Occipital lobe (tissue), 1 donor: ENCODE measurements at regions not wholly inside any gene's neighbourhood (a gene's known extent, or its start where the extent isn't known, plus 50 kb on each side); places are given as distances from the start of the nearest gene placed in this dataset.
"Not testable (repeated sequence)": the region's sequence is repeated elsewhere in the genome, so short reads cannot be mapped to it uniquely, and the experiment has no call there.

Experiments used
- DNase-seq: peaks from one replicate; lab custom pipeline; 2025; lab: John Stamatoyannopoulos, UW

DNA sequence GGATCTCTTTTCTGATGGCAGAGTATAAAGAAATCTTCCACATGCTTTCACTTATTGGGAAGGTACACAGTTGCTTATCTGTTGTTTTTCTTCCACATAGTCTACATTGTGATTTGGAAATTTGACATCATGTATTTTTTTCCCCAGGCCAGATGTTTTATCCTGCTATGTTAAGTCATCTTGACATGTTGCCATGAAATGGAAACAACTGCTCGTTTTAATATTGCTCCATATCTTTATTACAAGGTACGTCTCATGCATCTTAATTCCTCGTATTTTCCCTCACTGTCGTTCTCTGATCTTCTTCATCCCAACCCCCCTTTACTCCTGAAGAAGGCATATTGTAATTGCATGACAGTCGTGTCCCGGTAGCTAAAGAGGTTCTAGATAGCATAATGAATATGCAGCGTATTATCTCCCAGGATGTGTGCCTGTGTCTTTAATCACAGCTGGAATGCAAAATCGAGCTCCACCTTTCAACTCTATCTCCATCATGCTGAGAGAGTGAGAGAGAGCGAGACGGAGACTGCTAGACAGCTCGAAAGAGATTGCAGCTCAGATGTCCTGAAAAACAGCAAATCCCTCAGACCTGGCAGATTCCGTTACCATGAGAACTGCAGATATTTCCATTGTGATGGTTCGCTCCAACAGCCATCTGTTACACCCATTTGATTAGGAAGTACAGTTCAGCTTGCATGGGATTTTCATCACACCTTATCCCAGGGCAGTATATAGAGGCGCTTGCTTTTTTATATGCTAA is 281.7 kb downstream of the TMEM38B start:
- DNase-seq, result no peak

DNA sequence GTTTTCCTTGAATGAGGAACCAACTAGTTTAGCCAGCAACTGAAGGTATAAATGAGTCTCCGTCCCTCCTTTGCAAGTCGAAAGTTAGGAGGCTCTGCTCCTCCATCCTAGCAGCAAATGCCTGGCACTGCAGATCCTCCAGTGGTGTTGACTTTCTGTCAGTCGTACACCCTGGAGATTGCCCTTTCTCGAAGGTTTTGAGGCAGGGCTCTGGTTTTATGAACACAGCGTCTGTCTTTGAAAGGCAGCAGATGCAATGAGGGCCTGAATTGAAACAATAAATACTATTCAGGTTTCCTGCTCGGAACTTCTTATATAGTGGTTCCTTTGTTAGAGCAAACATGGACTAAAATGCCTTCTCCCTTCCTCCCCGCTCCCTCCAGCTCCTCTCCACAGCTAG is 284.0 kb downstream of the TMEM38B start:
- DNase-seq, result no peak

DNA sequence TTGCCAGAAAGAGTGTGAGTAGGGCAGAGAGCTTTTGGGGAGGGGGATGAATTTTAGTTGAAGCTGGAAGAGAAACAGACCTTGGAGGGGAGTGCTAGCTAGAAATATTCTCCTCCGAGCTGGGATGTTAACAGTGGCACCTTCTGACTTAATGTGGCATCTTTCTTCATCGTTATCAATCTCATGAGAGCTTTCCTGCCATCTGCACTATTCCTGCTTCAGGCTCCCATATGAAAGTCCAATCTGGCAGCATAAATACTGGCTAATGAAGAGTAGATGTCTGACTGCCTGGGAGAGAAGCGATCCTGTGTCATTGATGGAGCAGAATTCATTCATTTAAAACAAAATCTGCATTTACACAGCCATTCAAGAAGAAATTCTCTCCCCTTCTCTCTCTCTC is 284.5 kb downstream of the TMEM38B start:
- no peak for DNase-seq

DNA sequence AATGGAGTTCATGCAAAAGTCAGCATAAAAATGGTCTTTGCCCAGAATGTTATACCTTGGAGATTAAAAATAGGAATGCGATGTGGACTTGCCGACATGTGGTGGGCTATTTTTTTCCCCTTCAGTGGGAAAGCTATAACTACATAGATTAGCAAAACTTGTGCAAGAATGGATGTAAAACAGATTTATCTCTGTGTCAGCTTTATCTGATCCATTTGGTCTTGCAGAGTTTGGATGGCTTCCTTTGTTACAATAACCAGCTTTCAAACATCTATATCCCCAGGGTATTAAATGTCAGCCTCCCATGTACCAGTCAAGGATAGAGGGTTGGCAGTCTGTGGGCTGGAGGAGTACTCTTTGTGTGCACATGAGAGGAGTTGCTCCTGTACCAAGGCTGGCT is 284.9 kb downstream of the TMEM38B start:
- DNase-seq, result no peak

DNA sequence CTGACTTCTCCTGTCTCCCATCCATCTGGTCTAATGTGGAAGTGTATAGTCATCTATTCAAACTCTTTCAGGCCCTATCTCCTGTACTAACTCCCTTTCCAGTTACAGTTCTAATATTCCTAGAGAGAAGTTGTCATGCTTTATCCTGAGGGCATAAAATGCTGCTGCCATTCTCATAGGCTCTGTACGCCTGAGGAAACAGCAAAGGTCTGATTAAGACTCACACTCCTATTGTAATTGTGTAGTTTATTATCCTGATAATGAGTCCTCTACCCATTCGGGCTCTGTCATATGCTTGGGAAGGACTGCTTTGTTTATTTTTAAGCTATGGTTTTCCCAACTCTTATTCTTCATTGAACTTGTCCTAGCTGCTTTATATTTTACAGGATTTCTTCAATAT is 290.4 kb downstream of the TMEM38B start:
- DNase-seq, result no peak

DNA sequence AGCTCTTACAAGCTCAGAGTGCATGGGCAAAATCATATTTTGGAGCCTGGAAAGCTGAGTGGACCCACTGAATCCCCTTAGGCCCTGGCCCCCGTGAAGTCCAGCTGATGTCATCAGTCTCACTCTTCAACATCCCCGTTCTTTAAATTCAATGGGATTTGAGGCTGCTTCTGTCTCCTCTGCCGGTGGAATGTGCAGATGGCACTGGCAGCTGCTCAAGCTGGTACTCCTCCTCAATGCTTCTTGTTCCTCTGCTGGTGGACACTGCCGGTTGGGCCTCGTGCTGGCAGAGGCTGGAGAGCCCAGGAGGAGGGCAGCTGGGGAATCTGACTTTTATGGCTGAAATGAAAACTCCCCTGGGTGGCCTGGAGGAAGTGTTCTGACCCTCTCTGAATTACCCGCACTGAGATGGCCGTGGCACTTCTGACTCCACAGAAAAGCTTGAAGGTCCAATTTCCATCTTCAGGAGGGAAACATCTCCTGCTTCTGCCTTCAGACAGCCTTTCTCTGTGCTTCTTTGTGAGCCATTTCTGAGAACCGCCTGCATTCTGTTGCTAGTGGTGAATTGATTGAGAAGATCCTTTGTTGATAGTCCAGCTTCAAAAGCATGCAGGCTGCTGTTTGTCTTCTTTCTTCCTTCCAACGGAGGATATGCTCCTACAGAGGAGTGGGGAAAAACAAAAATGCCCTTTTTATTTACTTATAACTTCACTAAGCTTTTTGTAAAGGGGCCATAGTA is 298.9 kb downstream of the TMEM38B start:
- DNase-seq, result peak; percentile 32

DNA sequence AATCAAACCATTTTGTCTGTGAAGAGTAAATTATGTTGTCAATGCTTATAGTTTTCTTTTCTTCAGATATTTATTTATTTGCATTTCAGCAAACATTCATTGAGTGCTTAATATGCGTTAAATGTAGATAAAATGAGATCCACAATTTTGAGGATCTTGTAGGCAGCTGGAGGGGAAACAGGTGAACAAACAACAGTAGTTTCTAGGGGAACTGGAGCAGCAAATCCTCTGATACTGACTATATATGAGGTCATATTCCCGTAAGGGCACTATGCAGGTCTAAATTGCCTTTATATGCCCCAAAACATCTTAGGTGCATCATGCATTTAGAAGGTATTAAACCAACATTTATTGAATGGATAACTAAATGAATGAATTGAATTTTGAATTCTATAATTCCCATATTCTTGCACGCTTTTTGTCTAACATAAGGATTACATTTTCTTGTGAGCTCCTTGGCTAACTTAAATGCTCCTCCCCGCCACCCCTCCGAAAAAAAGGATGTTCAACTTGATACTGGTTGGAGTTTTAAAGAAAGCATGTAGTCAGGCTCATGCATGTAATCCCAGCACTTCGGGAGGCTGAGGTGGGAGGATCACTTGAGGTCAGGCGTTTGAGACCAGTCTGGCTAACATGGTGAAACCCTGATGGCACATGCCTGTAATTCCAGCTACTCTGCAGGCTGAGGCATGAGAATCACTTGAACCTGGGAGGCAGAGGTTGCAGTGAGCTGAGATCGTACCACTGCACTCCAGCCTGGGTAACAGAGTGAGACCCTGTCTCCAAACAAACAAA is 299.8 kb downstream of the TMEM38B start:
- no peak for DNase-seq

DNA sequence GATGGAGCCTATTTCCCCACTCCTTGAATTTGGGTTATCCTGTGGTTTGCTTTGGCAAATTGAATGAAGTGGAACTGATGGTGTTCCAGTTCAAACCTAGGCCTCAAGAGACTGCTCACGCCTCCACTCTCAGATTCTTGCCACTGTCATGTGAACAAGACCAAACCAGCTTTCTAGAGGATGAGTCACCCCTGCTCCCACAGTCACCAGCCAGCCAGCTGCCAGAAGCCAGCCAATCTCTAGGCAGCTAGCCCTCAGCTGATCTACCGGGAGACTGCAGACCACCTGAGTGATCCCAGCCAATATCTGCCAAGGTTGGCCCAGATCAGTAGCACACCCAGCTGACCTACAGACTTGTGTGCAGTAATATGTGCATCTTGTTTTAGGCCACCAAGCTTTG is 300.6 kb downstream of the TMEM38B start:
- DNase-seq, result no peak

DNA sequence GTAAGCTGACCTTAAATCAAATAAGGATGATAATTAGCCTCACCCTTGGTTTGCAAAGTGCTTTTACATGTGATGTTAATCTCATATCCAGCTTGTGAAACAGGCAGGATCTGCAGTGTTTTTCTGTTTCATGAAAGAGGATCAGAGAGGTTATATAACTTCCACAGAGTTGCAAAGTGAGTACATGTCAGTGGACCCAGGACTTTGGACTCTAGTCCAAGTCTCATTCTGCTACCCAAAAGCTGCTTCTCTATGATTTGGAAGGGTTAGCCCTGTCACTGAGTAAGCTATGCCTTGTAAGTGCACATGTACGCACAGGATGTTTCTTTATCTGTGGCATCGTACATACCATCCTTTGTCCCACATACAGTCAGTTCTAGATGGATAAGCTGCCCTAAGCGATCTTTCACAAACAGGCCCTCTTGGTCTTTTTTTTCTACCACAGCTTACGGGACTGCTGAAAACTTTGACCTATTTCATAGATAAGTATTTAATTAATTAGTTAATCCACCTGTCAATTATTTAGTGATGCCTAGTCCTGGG is 322.9 kb downstream of the TMEM38B start:
- no peak for DNase-seq

DNA sequence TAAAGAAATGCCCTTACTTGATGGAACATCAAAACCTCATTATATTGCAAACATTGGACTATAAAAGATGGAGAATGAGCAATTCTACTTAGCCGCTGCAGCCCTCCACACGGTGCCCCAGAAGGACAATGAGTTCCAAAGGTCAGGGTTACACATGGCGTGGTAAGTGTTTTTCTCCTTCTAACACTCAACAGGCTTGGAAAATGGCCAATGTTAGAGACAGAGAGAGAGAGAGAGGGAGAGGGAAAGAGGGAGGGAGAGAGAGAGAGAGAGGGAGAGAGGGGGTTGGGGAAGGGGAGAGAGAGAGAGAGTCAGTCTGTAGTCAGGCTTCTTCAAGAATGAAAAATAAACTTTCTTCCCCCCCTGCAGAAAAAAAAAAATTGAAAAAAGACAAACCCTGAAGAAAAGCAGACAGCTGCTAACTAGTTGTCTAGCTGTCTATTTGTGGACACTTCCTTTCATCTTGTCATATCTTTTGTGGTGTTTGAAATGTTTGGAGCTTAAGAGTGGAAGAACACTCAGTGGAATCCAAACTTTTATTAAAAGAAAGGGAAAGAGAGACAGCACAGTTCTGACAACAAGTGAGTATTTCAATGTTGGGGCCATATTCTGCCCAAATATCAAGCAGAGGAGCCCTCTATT is 324.8 kb downstream of the TMEM38B start:
- no peak for DNase-seq

DNA sequence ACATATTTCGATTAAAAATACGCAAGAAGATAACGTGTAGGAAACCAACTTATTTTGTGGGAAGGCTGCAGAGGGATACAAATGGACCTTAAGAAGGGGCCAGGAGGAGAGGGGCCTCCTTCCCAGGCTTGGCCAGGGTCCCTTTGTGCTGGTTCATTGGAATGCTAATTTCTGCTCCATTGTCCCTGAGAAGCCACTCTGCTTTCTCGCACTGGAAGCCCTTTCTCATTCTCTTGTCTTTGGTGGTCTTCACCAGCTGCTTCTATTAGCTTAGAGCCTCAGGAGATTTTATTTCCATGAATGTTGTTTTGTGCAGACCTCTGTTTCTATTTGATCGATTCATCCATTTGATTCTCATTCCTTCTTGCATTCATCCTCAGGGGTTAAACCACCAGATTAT is 325.4 kb downstream of the TMEM38B start:
- DNase-seq, result no peak

DNA sequence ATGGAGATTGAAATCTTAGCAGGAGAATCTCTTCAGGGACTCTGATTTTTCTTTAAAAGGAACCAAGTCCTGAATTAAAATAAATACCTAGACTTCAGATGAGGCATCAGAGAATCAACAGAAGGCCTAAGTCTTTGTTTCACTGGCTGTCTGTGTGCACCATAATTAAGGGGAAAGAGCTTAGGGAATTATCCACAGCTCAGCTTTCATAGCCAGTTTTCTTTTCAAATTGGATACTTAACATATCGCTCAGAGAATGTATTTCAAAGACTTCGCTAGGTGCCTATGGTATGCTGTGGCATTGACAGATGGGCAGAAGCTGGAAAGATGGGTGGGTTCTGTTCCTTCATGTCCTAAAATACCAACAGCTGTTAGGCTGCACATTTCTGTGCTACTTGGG is 325.8 kb downstream of the TMEM38B start:
- no peak for DNase-seq

DNA sequence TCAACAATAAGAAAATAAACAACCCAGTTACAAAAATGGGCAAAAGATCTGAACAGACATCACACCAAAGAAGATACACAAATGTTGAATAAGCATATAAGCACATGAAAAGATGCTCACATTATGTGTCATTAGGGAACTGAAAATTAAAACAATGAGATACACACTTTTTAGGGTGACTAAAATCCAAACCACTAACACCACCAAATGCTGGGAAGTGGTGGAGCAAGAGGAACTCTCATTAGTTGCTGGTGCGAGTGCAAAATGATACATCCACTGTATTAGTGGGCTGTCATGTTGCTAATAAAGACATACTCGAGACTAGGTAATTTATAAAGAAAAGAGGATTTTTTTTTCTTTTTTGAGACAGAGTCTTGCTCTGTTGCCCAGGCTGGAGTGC is 329.1 kb downstream of the TMEM38B start:
- no peak for DNase-seq

DNA sequence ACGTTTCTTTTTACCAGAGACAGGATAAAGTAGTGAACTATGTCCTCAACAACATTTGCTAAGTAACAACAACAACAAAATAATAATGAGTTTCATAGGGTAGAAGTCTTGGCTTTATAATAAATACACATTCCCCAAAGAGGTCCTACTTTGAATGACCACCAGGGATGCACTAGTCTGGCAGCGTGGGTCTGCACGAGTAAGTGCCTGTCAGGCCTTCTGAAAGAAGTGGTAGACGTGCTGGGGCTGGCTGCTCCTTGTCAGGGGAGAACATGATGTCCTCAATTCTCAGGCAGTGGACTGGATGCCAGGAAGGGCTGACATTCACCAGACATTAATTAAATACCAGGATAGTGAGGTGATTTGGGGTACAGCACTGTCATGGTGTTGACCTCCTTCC is 331.1 kb downstream of the TMEM38B start:
- no peak for DNase-seq

DNA sequence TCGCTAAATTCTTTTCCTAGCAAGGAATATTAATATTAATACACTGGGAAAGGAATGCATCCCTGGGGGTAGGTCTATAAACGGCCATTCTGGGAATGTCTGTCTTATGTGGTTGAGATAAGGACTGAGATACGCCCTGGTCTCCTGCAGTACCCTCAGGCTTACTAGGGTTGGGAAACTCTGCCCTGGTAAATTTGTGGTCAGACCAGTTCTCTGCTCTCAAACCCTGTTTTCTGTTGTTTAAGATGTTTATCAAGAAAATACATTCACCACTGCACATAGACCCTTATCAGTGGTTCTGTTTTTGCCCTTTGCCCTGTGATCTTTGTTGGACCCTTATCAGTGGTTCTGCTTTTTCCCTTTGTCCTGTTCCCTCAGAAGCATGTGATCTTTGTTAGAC is 335.8 kb downstream of the TMEM38B start:
- not testable (repeated sequence) for DNase-seq

DNA sequence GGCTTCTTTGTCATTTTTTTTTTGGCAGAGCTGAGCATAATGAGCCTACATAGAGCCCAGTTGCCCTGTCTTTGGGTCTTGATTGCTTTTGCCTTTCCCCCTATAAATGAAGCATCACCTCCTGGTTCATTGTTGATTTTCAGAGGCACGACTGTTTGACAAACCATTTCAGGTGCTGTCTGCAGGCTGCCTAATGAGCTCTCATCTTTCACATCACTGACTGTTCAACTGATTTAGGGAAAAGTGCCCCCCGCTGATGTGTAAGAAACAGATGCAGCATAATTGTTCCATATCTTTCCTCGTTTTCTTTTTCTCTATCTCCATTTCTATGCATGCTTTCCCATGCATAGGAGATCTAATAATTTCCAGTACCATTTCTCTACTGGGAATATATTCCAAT is 338.6 kb downstream of the TMEM38B start:
- DNase-seq, result no peak

DNA sequence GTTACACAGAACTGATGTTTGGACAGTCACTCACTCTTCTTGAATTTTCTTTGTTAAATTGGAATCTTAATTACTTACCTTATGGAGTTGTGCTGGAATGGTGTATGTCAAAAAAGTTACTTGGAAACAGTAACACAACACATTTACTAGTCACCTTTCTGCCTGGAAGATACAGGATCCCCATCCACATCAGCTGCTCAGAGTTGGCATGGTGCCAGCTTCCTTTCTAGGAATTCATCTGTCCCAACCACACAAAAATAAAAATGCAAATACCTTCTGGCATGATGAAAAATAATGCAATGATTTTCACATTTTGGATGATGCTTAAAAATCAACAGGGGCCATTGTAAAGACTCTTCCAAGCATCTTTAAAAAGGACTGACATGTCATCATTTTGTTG is 341.5 kb downstream of the TMEM38B start:
- no peak for DNase-seq

DNA sequence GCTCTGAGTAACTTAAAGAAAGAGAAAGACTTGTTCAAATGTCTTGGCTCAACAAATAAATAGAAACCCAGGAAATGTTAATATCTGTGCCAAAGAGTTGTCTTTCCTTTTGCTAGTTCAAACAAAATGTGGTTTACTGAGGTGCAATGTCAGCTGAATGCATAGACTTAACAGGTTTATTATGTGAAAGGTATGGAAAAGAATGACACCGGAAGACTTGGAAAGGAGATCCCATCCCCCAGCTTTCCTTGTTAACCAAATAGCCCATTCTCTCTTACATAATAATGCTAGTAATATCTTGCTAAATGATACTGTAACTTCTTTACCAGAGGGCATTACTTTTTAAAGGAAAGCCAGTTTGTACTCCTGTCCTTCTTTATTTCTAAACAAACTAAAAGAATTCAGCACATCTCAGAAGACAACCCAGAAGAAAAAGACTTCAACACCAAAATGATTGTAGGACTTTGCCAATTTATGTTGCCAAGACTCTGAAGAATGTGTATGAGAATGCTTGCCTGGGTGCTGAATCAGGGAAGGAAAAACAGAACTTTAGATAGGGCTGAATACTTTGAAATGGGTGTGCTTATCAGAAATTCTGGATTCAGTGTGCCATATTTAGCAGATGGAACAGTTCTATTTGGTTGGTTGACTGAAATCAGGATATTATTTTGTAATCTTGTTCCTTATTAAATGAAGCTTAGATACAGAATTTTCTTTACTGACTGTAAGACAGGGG is 344.1 kb downstream of the TMEM38B start:
- no peak for DNase-seq

DNA sequence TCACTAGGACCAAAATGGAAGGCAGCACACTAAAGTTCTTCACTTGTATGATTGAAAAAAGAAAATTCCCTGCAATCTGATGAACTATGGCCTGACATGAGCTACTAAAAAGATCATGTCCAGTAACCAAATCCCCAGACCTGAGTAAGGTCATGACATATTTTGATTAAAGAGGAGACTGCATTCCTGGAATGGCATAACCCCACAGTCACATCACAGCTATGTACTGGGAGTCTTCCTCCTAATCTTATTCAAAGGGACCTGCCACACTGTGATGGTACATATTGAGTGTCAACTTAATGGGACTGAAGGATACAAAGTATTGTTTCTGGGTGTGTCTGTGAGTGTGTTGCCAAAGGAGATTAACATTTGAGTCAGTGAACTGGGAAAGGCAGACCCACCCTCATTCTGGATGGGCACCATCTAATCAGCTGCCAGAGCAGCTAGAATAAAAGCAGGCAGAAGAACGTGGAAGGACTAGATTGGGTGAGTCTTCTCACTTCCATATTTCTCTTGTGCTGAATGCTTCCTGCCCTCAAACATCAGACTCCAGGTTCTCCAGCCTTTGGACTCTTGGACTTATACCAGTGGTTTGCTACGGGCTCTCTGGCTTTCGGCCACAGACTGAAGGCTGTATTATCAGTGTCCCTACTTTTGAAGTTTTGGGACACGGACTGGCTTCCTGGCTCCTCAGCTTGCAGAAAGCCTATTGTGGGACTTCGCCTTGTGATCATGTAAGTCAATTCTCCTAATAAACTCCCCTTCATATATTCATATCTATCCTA is 345.0 kb downstream of the TMEM38B start:
- DNase-seq, result no peak

DNA sequence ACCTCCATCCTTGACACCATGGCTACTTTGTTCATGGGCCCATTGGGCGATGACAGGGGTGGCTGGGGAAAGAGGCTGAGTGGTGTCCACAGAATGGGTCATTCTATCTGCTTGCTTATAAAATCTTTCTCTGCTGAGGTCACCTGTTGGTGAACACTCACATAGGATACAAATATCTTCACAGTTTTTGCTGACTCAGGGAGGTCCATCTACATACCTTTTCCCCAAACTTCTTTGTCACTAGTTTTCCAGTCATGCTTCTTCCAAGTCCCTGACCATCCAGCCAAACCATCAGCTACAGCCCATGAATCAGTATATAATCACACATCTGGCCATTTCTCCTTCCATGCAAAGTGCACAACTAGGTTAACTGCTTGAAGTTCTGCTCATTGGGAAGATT is 347.6 kb downstream of the TMEM38B start:
- DNase-seq, result not testable (repeated sequence)
